ENCODE measurements at regions not wholly inside any gene's neighbourhood (a gene's known extent, or its start where the extent isn't known, plus 50 kb on each side); places are given as distances from the start of the nearest gene placed in this dataset.

GRCh38 chr9:78502566-78502965 is 205.6 kb downstream of the PSAT1 start:
- DNase-seq (ENCODE audit: low spot score), result no peak

GRCh38 chr9:78505546-78505945 is 208.6 kb downstream of the PSAT1 start:
- no peak for DNase-seq (ENCODE audit: low spot score)

- DNase-seq (ENCODE audit: low spot score), result no peak
These were observed 210.1 kb downstream of the PSAT1 start for GRCh38 chr9:78507037-78507436.

GRCh38 chr9:78510035-78510434 is 213.1 kb downstream of the PSAT1 start:
- no peak for DNase-seq (ENCODE audit: low spot score)

- DNase-seq (ENCODE audit: low spot score), result no peak
These were observed 218.2 kb downstream of the PSAT1 start for GRCh38 chr9:78515108-78515507.

- DNase-seq (ENCODE audit: low spot score), result no peak
These were observed 222.9 kb downstream of the PSAT1 start for GRCh38 chr9:78519786-78520185.

GRCh38 chr9:78521680-78522079 is 224.8 kb downstream of the PSAT1 start:
- DNase-seq (ENCODE audit: low spot score), result no peak

GRCh38 chr9:78525986-78526560 is 229.1 kb downstream of the PSAT1 start:
- DNase-seq (ENCODE audit: low spot score), result no peak

- no peak for DNase-seq (ENCODE audit: low spot score)
These were observed 236.6 kb downstream of the PSAT1 start for GRCh38 chr9:78533500-78533899.

- DNase-seq (ENCODE audit: low spot score), result no peak
These were observed 242.3 kb downstream of the PSAT1 start for GRCh38 chr9:78539188-78539587.

- no peak for DNase-seq (ENCODE audit: low spot score)
These were observed 243.0 kb downstream of the PSAT1 start for GRCh38 chr9:78539904-78540303.

GRCh38 chr9:78541868-78542443 is 245.0 kb downstream of the PSAT1 start:
- DNase-seq (ENCODE audit: low spot score), result no peak

GRCh38 chr9:78542491-78543181 is 245.7 kb downstream of the PSAT1 start:
- DNase-seq (ENCODE audit: low spot score), result no peak

- DNase-seq (ENCODE audit: low spot score), result no peak
These were observed 246.4 kb downstream of the PSAT1 start for GRCh38 chr9:78543353-78543752.

- DNase-seq (ENCODE audit: low spot score), result no peak
These were observed 247.3 kb downstream of the PSAT1 start for GRCh38 chr9:78544230-78544629.

GRCh38 chr9:78547831-78548230 is 250.9 kb downstream of the PSAT1 start:
- DNase-seq (ENCODE audit: low spot score), result no peak

- no peak for DNase-seq (ENCODE audit: low spot score)
These were observed 251.7 kb downstream of the PSAT1 start for GRCh38 chr9:78548670-78549069.

- DNase-seq (ENCODE audit: low spot score), result no peak
These were observed 252.8 kb downstream of the PSAT1 start for GRCh38 chr9:78549711-78550110.

- no peak for DNase-seq (ENCODE audit: low spot score)
These were observed 255.9 kb downstream of the PSAT1 start for GRCh38 chr9:78552802-78553201.

- DNase-seq (ENCODE audit: low spot score), result no peak
These were observed 260.6 kb downstream of the PSAT1 start for GRCh38 chr9:78557540-78557939.

GRCh38 chr9:78559449-78559885 is 262.5 kb downstream of the PSAT1 start:
- DNase-seq (ENCODE audit: low spot score), result no peak

- DNase-seq (ENCODE audit: low spot score), result no peak
These were observed 265.1 kb downstream of the PSAT1 start for GRCh38 chr9:78562021-78562420.

GRCh38 chr9:78563269-78563668 is 266.3 kb downstream of the PSAT1 start:
- no peak for DNase-seq (ENCODE audit: low spot score)

- DNase-seq (ENCODE audit: low spot score), result no peak
These were observed 268.6 kb downstream of the PSAT1 start for GRCh38 chr9:78565481-78565880.

Data from left forelimb (tissue), 1 donor.